ENCODE measurements at regions not wholly inside any gene's neighbourhood (a gene's known extent, or its start where the extent isn't known, plus 50 kb on each side); places are given as distances from the start of the nearest gene placed in this dataset.

- no peak for DNase-seq
These were observed 440.7 kb downstream of the CMPK2 start for GRCh38 chr2:6425032-6425431.

GRCh38 chr2:6429210-6429986 is 436.3 kb downstream of the CMPK2 start:
- no peak for DNase-seq

- no peak for DNase-seq
These were observed 431.3 kb downstream of the CMPK2 start for GRCh38 chr2:6434438-6434837.

GRCh38 chr2:6441800-6442199 is 423.9 kb downstream of the CMPK2 start:
- no peak for DNase-seq

- DNase-seq = no peak
These were observed 423.3 kb downstream of the CMPK2 start for GRCh38 chr2:6442252-6442985.

GRCh38 chr2:6443061-6443823 is 422.5 kb downstream of the CMPK2 start:
- DNase-seq = no peak

GRCh38 chr2:6444514-6444913 is 421.2 kb downstream of the CMPK2 start:
- no peak for DNase-seq

- no peak for DNase-seq
These were observed 420.6 kb downstream of the CMPK2 start for GRCh38 chr2:6445156-6445555.

GRCh38 chr2:6446938-6447608 is 418.6 kb downstream of the CMPK2 start:
- no peak for DNase-seq

- no peak for DNase-seq
These were observed 416.8 kb downstream of the CMPK2 start for GRCh38 chr2:6448893-6449292.

- no peak for DNase-seq
These were observed 416.4 kb downstream of the CMPK2 start for GRCh38 chr2:6449343-6449742.

- DNase-seq = peak; percentile 5
These were observed 412.8 kb downstream of the CMPK2 start for GRCh38 chr2:6452702-6453481.

- no peak for DNase-seq
These were observed 411.3 kb downstream of the CMPK2 start for GRCh38 chr2:6454286-6454990.

GRCh38 chr2:6459138-6459537 is 406.6 kb downstream of the CMPK2 start:
- DNase-seq = no peak

- DNase-seq = no peak
These were observed 395.2 kb downstream of the CMPK2 start for GRCh38 chr2:6470518-6470917.

- no peak for DNase-seq
These were observed 394.3 kb downstream of the CMPK2 start for GRCh38 chr2:6471419-6471818.

GRCh38 chr2:6474161-6475140 is 391.3 kb downstream of the CMPK2 start:
- no peak for DNase-seq

- DNase-seq = no peak
These were observed 390.4 kb downstream of the CMPK2 start for GRCh38 chr2:6475155-6475940.

- DNase-seq = no peak
These were observed 385.2 kb downstream of the CMPK2 start for GRCh38 chr2:6480514-6480913.

All from EL (cell line).